H1 (cell line): ENCODE measurements at regions not wholly inside any gene's neighbourhood (a gene's known extent, or its start where the extent isn't known, plus 50 kb on each side); places are given as distances from the start of the nearest gene placed in this dataset.

Experiments used
- CBX8 ChIP-seq: fragments of 300-800, 300-1000 bp; sonication (generic); IDR thresholded peaks from 2 replicates; pipeline ENCODE4 v1.7.1; 2016; ENCODE audit warnings: low read depth, low read length, borderline replicate concordance
- CREB1 ChIP-seq: IDR thresholded peaks from 2 replicates; pipeline ENCODE4 v1.6.1; 2012; ENCODE audit warnings: inconsistent platforms
- EP300 ChIP-seq, 2 experiments: IDR thresholded peaks; 1 replicate in 1 of 2; 2 replicates in 1 of 2; pipeline ENCODE4 v1.6.1; 2011 to 2012; ENCODE audit warnings: low read depth in 2 of 2, low read length in 2 of 2, mild to moderate bottlenecking in 2 of 2, borderline replicate concordance in 1 of 2, inconsistent platforms in 1 of 2, moderate library complexity in 1 of 2
- KDM1A ChIP-seq: fragments of 200-600, 300-600 bp; sonication (generic); IDR thresholded peaks from 2 replicates; pipeline ENCODE4 v1.7.1; 2016; ENCODE audit warnings: mild to moderate bottlenecking, low read length, borderline replicate concordance
- POLR2A ChIP-seq, 2 experiments: IDR thresholded peaks; 1 replicate in 1 of 2; 2 replicates in 1 of 2; pipeline ENCODE4 v1.6.1; 2011; ENCODE audit warnings: low read depth in 2 of 2, low read length in 2 of 2, mild to moderate bottlenecking in 2 of 2; ENCODE audit errors: control extremely low read depth in 1 of 2
- RAD21 ChIP-seq, 2 experiments: IDR thresholded peaks in 1 of 2; conservative IDR thresholded peaks in 1 of 2; 2 replicates each; pipeline ENCODE4 v1.6.1; 2011; ENCODE audit warnings: low read depth in 2 of 2, low read length in 2 of 2, improper control_type of control experiment in 1 of 2, inconsistent platforms in 1 of 2, mild to moderate bottlenecking in 1 of 2, moderate library complexity in 1 of 2
- YY1 ChIP-seq: IDR thresholded peaks from 2 replicates; pipeline ENCODE4 v1.6.1; 2011; ENCODE audit warnings: low read depth, mild to moderate bottlenecking, low read length
- TF ChIP-seq, protein P1 (sequence below), 3 experiments: IDR thresholded peaks; 1 replicate in 2 of 3; 2 replicates in 1 of 3; pipeline versions ENCODE4 v1.5.1 to v1.6.1; 2011; ENCODE audit warnings: low read length in 3 of 3, mild to moderate bottlenecking in 3 of 3, inconsistent platforms in 2 of 3, low read depth in 1 of 3, moderate library complexity in 1 of 3; ENCODE audit not compliant: insufficient read depth in 1 of 3; ENCODE audit errors: control extremely low read depth in 1 of 3

DNA sequence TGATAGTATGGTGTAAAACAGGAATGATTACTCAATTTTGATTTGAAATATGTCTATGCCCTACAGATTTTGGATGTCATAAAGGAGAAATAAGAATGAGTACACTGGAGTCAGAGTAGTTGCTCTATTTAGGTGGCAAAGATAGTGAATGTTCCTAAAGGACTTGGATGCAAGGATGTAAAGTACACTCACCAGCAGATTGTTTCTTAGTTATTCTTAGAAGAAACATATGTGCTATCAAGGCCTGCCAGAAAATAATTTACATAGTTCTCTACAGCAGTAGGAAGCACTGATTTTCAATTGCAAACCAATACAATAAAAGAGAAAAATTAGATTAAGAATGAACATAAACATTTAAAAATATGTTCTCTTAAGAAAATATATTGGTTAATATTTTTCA, 259.4 kb downstream of the PPP1R3A start:
- TF ChIP-seq, protein P1, sequence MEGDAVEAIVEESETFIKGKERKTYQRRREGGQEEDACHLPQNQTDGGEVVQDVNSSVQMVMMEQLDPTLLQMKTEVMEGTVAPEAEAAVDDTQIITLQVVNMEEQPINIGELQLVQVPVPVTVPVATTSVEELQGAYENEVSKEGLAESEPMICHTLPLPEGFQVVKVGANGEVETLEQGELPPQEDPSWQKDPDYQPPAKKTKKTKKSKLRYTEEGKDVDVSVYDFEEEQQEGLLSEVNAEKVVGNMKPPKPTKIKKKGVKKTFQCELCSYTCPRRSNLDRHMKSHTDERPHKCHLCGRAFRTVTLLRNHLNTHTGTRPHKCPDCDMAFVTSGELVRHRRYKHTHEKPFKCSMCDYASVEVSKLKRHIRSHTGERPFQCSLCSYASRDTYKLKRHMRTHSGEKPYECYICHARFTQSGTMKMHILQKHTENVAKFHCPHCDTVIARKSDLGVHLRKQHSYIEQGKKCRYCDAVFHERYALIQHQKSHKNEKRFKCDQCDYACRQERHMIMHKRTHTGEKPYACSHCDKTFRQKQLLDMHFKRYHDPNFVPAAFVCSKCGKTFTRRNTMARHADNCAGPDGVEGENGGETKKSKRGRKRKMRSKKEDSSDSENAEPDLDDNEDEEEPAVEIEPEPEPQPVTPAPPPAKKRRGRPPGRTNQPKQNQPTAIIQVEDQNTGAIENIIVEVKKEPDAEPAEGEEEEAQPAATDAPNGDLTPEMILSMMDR (IDR thresholded peaks at IDR 0.05; ENCODE audit: control extremely low read depth in 1 of 3, insufficient read depth in 1 of 3, low read depth in 1 of 3, low read length in 3 of 3) = no peak
- TF ChIP-seq CBX8 (no peak), RAD21 (IDR thresholded peaks at IDR 0.05 in 1 of 2, conservative IDR thresholded peaks at IDR 0.05 in 1 of 2; ENCODE audit: low read depth in 2 of 2, low read length in 2 of 2) (no peak), EP300 (IDR thresholded peaks at IDR 0.05; ENCODE audit: borderline replicate concordance in 1 of 2, low read depth in 2 of 2, low read length in 2 of 2) (no peak), CREB1 (no peak), YY1 (no peak), KDM1A (no peak), POLR2A (IDR thresholded peaks at IDR 0.05; ENCODE audit: control extremely low read depth in 1 of 2, low read depth in 2 of 2, low read length in 2 of 2) (no peak)
